Neural cell (in vitro differentiated cells): ENCODE measurements at regions not wholly inside any gene's neighbourhood (a gene's known extent, or its start where the extent isn't known, plus 50 kb on each side); places are given as distances from the start of the nearest gene placed in this dataset.

Experiments
- H2AFZ ChIP-seq: fragments of 200-600, 300-800 bp; sonication (generic), shearing (Covaris generic); 2 replicates; pipeline ENCODE4 v1.6.0; 2014; ENCODE audit warnings: low read depth, mild to moderate bottlenecking, antibody characterized with exemption, low read length, moderate library complexity
- H3F3A ChIP-seq: fragments of 200-600 bp; shearing (Covaris generic); 2 replicates; pipeline ENCODE4 v1.6.1; 2016; ENCODE audit warnings: mild to moderate bottlenecking, moderate library complexity, mixed read lengths, antibody characterized with exemption, low read length; ENCODE audit not compliant: insufficient read depth, poor library complexity, severe bottlenecking
- H3K27ac ChIP-seq: fragments of 200-600, 300-800 bp; sonication (generic), shearing (Covaris generic); 2 replicates; pipeline ENCODE4 v1.5.1; 2014; ENCODE audit warnings: mild to moderate bottlenecking, low read length, moderate library complexity
- H3K27me3 ChIP-seq: fragments of 300-800, 200-600 bp; sonication (generic), shearing (Covaris generic); 2 replicates; pipeline ENCODE4 v1.6.0; 2014; ENCODE audit warnings: mild to moderate bottlenecking, low read depth, low read length, moderate library complexity; ENCODE audit not compliant: insufficient read depth
- H3K36me3 ChIP-seq: fragments of 300-800, 200-600 bp; sonication (generic), shearing (Covaris generic); 2 replicates; pipeline ENCODE4 v1.5.1; 2014; ENCODE audit warnings: mild to moderate bottlenecking, antibody characterized with exemption, low read length, moderate library complexity; ENCODE audit not compliant: insufficient read depth
- H3K4me2 ChIP-seq: fragments of 300-800, 200-600 bp; sonication (generic), shearing (Covaris generic); 2 replicates; pipeline ENCODE4 v1.6.0; 2014; ENCODE audit warnings: mild to moderate bottlenecking, low read length
- H3K4me3 ChIP-seq: fragments of 300-800, 200-600 bp; sonication (generic), shearing (Covaris generic); 2 replicates; pipeline ENCODE4 v1.5.1; 2014; ENCODE audit warnings: mild to moderate bottlenecking, low read length, moderate library complexity
- H3K79me2 ChIP-seq: fragments of 200-600 bp; shearing (Covaris generic); replicated peaks from 2 replicates; pipeline ENCODE4 v1.6.0; 2014; ENCODE audit warnings: mild to moderate bottlenecking, low read length, moderate library complexity; ENCODE audit not compliant: insufficient read depth
- H3K9ac ChIP-seq: fragments of 300-800, 200-600 bp; sonication (generic), shearing (Covaris generic); 2 replicates; pipeline ENCODE4 v1.6.1; 2016; ENCODE audit warnings: mild to moderate bottlenecking, low read length, mixed read lengths
- H3K9me2 ChIP-seq: fragments of 200-600 bp; shearing (Covaris generic); 2 replicates; pipeline ENCODE4 v1.6.1; 2016; ENCODE audit warnings: mild to moderate bottlenecking, low read length, mixed read lengths; ENCODE audit not compliant: insufficient read depth
- H3K9me3 ChIP-seq: fragments of 200-600, 300-800 bp; sonication (generic), shearing (Covaris generic); 2 replicates; pipeline ENCODE4 v1.6.1; 2016; ENCODE audit warnings: mild to moderate bottlenecking, mixed run types, low read length, moderate library complexity, mixed read lengths
- H4K20me1 ChIP-seq: fragments of 200-600 bp; shearing (Covaris generic); 2 replicates; pipeline ENCODE4 v1.6.1; 2016; ENCODE audit warnings: mild to moderate bottlenecking, mixed run types; ENCODE audit not compliant: insufficient read depth
- CTCF ChIP-seq: fragments of 450-650 bp; IDR thresholded peaks from 2 replicates; pipeline ENCODE4 v1.5.1; 2014; ENCODE audit warnings: antibody characterized with exemption, mild to moderate bottlenecking, moderate library complexity; ENCODE audit not compliant: poor library complexity, severe bottlenecking
- EP300 ChIP-seq: fragments of 450-650 bp; conservative IDR thresholded peaks from 2 replicates; pipeline ENCODE4 v1.6.1; 2014; ENCODE audit warnings: antibody characterized with exemption, mild to moderate bottlenecking, moderate library complexity; ENCODE audit not compliant: poor library complexity, severe bottlenecking
- EZH2 ChIP-seq: fragments of 200-600, 300-800 bp; shearing (Covaris generic), sonication (generic); IDR thresholded peaks from 2 replicates; pipeline ENCODE4 v1.6.1; 2014; ENCODE audit warnings: antibody characterized with exemption, low read length, borderline replicate concordance, mild to moderate bottlenecking; ENCODE audit not compliant: insufficient read depth, poor library complexity, severe bottlenecking
- MXI1 ChIP-seq: fragments of 450-650 bp; conservative IDR thresholded peaks from 2 replicates; pipeline ENCODE4 v1.6.1; 2014; ENCODE audit warnings: antibody characterized with exemption, mild to moderate bottlenecking; ENCODE audit not compliant: poor library complexity, severe bottlenecking
- POLR2AphosphoS5 ChIP-seq: IDR thresholded peaks from 2 replicates; pipeline ENCODE4 v1.6.1; 2012
- RAD21 ChIP-seq: fragments of 450-650 bp; conservative IDR thresholded peaks from 2 replicates; pipeline ENCODE4 v1.6.1; 2014; ENCODE audit warnings: antibody characterized with exemption, mild to moderate bottlenecking, moderate library complexity
- REST ChIP-seq: IDR thresholded peaks from 2 replicates; pipeline ENCODE4 v1.6.1; 2012; ENCODE audit warnings: borderline replicate concordance
- SMC3 ChIP-seq: fragments of 450-650 bp; conservative IDR thresholded peaks from 2 replicates; pipeline ENCODE4 v1.6.1; 2014; ENCODE audit warnings: antibody characterized with exemption, mild to moderate bottlenecking, moderate library complexity; ENCODE audit not compliant: poor library complexity
- TAF1 ChIP-seq: IDR thresholded peaks from 2 replicates; pipeline ENCODE4 v1.6.1; 2012; ENCODE audit warnings: low read depth

GRCh38 chr2:217011576-217011975 lies 151.7 kb upstream of the TNP1 start:
- Histone ChIP-seq H2AFZ (no peak overlapping the region), H3K9ac (no peak overlapping the region), H3K9me3 (no peaks in the 10 kb centered on the region), H3K9me2 (no peaks in the 10 kb centered on the region), H3K27me3 (no peaks in the 10 kb centered on the region), H3K27ac (no peak overlapping the region), H3K79me2 (no peaks in the 10 kb centered on the region), H3K4me3 (no peak overlapping the region), H3F3A (no peaks in the 10 kb centered on the region), H3K4me2 (no peak overlapping the region), H4K20me1 (no peaks in the 10 kb centered on the region), H3K36me3 (no peaks in the 10 kb centered on the region)
- no peak for TF ChIP-seq EP300
- TF ChIP-seq CTCF, result no peak
- no peak for TF ChIP-seq MXI1
- TF ChIP-seq RAD21, result no peak
- TF ChIP-seq TAF1, result no peak
- TF ChIP-seq REST, result no peak
- no peak for TF ChIP-seq EZH2
- no peak for TF ChIP-seq POLR2AphosphoS5
- no peak for TF ChIP-seq SMC3

- no peak overlapping the region for H3K4me2 ChIP-seq
- H3K79me2 ChIP-seq, result no peaks in the 10 kb centered on the region
These were observed 150.3 kb upstream of the TNP1 start for GRCh38 chr2:217010173-217010572.

More at GRCh38 chr2:217010173-217010572, 150.3 kb upstream of the TNP1 start:
- Histone ChIP-seq H3F3A (no peaks in the 10 kb centered on the region), H3K4me3 (no peak overlapping the region), H3K36me3 (no peaks in the 10 kb centered on the region), H3K27me3 (no peaks in the 10 kb centered on the region), H3K27ac (no peak overlapping the region), H3K9me2 (no peaks in the 10 kb centered on the region), H2AFZ (no peak overlapping the region), H3K9ac (no peak overlapping the region), H4K20me1 (no peaks in the 10 kb centered on the region), H3K9me3 (no peaks in the 10 kb centered on the region)
- TF ChIP-seq REST, result no peak
- TF ChIP-seq EZH2, result no peak
- no peak for TF ChIP-seq SMC3
- TF ChIP-seq CTCF, result no peak
- no peak for TF ChIP-seq TAF1
- no peak for TF ChIP-seq RAD21
- no peak for TF ChIP-seq POLR2AphosphoS5
- no peak for TF ChIP-seq MXI1
- TF ChIP-seq EP300, result no peak
